Progenitor cell of endocrine pancreas (in vitro differentiated cells): ENCODE measurements at regions not wholly inside any gene's neighbourhood (a gene's known extent, or its start where the extent isn't known, plus 50 kb on each side); places are given as distances from the start of the nearest gene placed in this dataset.

Source experiments
- DNase-seq: peaks from one replicate; pipeline ENCODE4 v3.0.0; 2021; ENCODE audit warnings: low spot score; ENCODE audit not compliant: unreplicated experiment
- H3K27ac Mint-ChIP-seq: 2 replicates; pipeline ENCODE4 v1.8.0; 2021; ENCODE audit warnings: mild to moderate bottlenecking, moderate library complexity, mixed read lengths
- H3K27me3 Mint-ChIP-seq: 2 replicates; pipeline ENCODE4 v1.8.0; 2021; ENCODE audit warnings: mixed read lengths
- H3K36me3 Mint-ChIP-seq: 2 replicates; pipeline ENCODE4 v1.8.0; 2022; ENCODE audit warnings: mixed read lengths; ENCODE audit not compliant: insufficient read depth
- H3K4me1 Mint-ChIP-seq: 2 replicates; pipeline ENCODE4 v1.8.0; 2021; ENCODE audit warnings: low read depth, mixed read lengths
- H3K4me3 Mint-ChIP-seq: 2 replicates; pipeline ENCODE4 v1.8.0; 2021; ENCODE audit warnings: low read depth, mild to moderate bottlenecking, moderate library complexity, mixed read lengths
- H3K9me3 Mint-ChIP-seq: 2 replicates; pipeline ENCODE4 v1.8.0; 2021; ENCODE audit warnings: low read depth, mixed read lengths
- TF ChIP-seq, protein P1 (sequence below): fragments of 200-600 bp; sonication (generic); IDR thresholded peaks from one replicate; pipeline ENCODE4 v1.5.0; 2021; ENCODE audit warnings: antibody characterized with exemption, mild to moderate bottlenecking; ENCODE audit not compliant: unreplicated experiment

DNA sequence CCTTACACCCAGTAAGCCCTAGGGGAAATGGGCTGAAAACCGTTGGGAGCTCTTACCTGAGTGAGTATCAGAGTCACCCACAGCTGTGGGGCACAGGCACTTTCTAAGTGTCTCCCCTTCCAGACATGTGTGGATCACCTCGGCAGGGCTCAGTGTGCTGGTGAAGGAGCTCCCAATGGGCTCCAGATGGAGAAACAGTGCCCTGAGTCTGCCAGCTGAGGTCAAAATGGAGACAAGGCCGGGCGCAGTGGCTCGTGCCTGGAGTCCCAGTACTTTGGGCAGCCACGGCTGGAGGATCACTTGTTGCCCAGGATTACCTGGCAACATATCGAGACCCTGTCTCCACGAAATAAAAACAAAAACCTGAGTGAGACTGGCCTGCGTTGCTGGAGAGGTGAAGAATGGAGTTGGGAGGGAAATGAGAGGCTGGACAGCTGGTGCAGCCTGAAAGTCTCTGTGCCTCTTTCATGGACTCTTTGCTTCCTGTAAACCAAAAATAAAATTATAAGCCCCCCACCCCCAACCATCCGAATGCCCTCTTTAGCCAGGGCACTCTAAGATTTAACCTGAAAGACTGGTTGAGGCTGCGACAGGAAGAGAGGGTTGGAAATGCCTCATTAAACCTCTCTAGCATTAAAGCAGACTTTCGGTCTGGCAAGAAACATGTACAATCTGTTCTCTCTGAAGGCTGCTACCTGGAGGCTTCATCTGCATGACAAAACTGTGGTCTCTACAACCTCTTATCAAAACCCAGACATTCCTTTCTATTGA is 111.8 kb downstream of the SNX19 start:
- peaks cover 24% of the 10 kb centered on the region for H3K4me1 Mint-ChIP-seq
- no peak for DNase-seq
- TF ChIP-seq, protein P1, sequence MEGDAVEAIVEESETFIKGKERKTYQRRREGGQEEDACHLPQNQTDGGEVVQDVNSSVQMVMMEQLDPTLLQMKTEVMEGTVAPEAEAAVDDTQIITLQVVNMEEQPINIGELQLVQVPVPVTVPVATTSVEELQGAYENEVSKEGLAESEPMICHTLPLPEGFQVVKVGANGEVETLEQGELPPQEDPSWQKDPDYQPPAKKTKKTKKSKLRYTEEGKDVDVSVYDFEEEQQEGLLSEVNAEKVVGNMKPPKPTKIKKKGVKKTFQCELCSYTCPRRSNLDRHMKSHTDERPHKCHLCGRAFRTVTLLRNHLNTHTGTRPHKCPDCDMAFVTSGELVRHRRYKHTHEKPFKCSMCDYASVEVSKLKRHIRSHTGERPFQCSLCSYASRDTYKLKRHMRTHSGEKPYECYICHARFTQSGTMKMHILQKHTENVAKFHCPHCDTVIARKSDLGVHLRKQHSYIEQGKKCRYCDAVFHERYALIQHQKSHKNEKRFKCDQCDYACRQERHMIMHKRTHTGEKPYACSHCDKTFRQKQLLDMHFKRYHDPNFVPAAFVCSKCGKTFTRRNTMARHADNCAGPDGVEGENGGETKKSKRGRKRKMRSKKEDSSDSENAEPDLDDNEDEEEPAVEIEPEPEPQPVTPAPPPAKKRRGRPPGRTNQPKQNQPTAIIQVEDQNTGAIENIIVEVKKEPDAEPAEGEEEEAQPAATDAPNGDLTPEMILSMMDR: no peak
- no peaks in the 10 kb centered on the region for H3K27me3 Mint-ChIP-seq
- peaks cover 7% of the 10 kb centered on the region for H3K9me3 Mint-ChIP-seq
- no peaks in the 10 kb centered on the region for H3K36me3 Mint-ChIP-seq
- H3K27ac Mint-ChIP-seq: peak overlapping the region; percentile 78
- no peak overlapping the region for H3K4me3 Mint-ChIP-seq

DNA sequence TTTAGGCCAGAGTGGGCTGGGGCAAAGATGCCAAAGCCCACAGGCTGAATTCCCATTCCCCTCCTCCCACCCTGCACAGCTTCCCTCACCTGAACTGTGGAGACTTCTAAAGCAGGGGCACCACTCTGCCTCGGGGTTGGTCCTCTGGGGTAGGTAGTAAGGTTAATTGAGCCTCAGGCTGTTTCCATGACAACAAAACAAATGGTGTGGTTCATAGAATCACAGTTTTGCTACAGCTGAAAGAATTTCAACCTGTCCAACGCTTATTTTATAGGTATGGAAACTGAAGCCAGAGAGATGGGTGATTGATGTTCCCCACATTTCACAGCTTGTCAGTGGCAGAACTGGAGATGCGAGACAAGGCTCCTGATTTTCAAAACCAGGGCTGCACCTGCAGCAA is 109.5 kb downstream of the SNX19 start:
- H3K27ac Mint-ChIP-seq: no peak overlapping the region
- H3K4me3 Mint-ChIP-seq: no peak overlapping the region

DNA sequence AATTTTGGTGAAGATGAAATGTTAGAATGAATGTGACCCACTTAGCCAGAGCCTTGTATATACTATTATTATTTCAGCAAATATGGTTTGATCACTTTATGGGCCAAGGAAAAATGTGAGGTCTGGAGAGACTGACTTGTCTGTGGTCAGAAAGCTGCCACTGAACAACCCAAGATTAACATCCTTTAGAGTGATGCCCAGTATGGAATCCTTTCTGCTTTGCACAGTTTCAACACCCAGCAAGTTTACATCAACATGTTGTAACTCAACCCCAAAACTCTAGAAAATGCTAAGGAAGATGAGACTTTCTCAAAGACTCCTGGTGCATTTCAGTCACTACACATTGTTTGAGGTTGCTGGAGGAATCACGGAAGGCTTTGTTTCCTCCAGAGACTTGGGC is 107.7 kb downstream of the SNX19 start:
- no peaks in the 10 kb centered on the region for H3K9me3 Mint-ChIP-seq
- H3K4me1 Mint-ChIP-seq: peaks cover 20% of the 10 kb centered on the region
- TF ChIP-seq, protein P1: no peak
- no peaks in the 10 kb centered on the region for H3K27me3 Mint-ChIP-seq
- H3K36me3 Mint-ChIP-seq: no peaks in the 10 kb centered on the region
- DNase-seq: no peak
- no peak overlapping the region for H3K27ac Mint-ChIP-seq
- no peak overlapping the region for H3K4me3 Mint-ChIP-seq

More for the DNA sequence above, 109.5 kb downstream of the SNX19 start:
- Mint-ChIP-seq H3K36me3 (no peaks in the 10 kb centered on the region), H3K9me3 (no peaks in the 10 kb centered on the region), H3K4me1 (peaks cover 20% of the 10 kb centered on the region), H3K27me3 (no peaks in the 10 kb centered on the region)
- TF ChIP-seq, protein P1: no peak
- DNase-seq: no peak

DNA sequence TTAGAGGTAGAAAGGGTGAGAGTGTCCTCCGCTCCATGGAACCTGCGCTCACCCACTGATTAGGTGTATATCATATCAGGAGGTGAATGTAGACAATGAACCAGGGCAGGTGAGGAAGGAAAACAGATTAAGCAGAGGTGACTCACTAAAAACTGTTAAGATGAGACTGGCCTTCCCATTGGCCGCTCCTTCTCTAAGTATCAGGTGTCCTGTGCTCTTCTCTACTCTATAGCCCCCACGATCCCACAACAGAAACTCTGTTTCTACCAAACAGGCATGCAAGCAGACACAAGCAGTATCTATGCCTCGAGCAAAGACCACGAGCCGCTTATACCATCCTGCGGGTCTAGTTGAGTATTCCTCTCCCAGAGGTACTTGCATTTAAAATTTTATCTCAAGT is 103.1 kb downstream of the SNX19 start:
- H3K9me3 Mint-ChIP-seq: no peaks in the 10 kb centered on the region
- DNase-seq: no peak
- TF ChIP-seq, protein P1: no peak
- no peak overlapping the region for H3K4me3 Mint-ChIP-seq
- peaks cover 25% of the 10 kb centered on the region for H3K4me1 Mint-ChIP-seq
- no peak overlapping the region for H3K27ac Mint-ChIP-seq
- no peaks in the 10 kb centered on the region for H3K27me3 Mint-ChIP-seq
- no peaks in the 10 kb centered on the region for H3K36me3 Mint-ChIP-seq

DNA sequence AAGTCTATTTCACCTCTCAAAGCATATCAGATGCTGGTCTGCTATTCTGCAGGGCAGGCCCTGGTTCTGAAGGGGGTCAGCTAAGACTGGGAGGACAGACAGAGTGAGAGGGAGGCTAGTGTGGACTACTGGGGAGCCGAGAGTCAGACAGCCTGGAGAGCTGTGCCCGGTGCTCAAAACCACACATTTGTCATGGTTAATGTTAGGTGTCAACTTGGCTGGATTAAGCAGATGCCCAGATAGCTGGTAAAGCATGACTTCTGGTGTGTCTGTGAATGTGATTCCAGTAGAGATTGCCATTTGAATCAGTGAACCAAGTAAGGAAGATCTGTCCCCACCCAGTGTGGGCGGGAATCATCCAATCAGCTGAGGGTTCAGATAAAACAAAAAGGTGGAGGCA is 102.6 kb downstream of the SNX19 start:
- TF ChIP-seq, protein P1: no peak
- no peak overlapping the region for H3K4me3 Mint-ChIP-seq
- no peaks in the 10 kb centered on the region for H3K36me3 Mint-ChIP-seq
- H3K27me3 Mint-ChIP-seq: no peaks in the 10 kb centered on the region
- DNase-seq: no peak
- no peak overlapping the region for H3K27ac Mint-ChIP-seq
- peaks cover 25% of the 10 kb centered on the region for H3K4me1 Mint-ChIP-seq
- no peaks in the 10 kb centered on the region for H3K9me3 Mint-ChIP-seq
